GM12872 (cell line): ENCODE measurements at regions not wholly inside any gene's neighbourhood (a gene's known extent, or its start where the extent isn't known, plus 50 kb on each side); places are given as distances from the start of the nearest gene placed in this dataset.

Experiments
- TF ChIP-seq, protein P1 (sequence below): IDR thresholded peaks from 3 replicates; pipeline ENCODE4 v1.5.1; 2011; ENCODE audit warnings: low read depth, mild to moderate bottlenecking, low read length, moderate library complexity; ENCODE audit not compliant: insufficient read depth

DNA sequence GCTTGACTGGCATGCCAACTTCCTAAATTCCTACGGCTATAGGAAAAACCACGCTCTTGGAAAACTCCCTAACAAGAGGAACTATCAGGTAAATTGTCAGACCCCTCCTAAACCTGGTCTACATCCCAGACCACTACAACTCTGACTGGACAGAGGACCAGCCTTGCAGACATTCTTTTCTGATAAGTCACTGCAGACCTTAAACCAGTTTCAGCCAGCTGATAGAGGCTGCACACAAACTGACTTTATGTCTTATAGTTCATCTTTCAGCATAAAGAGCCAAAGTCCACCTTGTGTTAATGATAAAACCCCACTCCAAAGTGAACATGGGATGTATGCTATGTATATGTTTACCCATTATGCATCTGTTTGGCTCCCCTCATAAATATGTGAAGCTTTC lies 166.6 kb downstream of the KTN1 start:
- TF ChIP-seq, protein P1, sequence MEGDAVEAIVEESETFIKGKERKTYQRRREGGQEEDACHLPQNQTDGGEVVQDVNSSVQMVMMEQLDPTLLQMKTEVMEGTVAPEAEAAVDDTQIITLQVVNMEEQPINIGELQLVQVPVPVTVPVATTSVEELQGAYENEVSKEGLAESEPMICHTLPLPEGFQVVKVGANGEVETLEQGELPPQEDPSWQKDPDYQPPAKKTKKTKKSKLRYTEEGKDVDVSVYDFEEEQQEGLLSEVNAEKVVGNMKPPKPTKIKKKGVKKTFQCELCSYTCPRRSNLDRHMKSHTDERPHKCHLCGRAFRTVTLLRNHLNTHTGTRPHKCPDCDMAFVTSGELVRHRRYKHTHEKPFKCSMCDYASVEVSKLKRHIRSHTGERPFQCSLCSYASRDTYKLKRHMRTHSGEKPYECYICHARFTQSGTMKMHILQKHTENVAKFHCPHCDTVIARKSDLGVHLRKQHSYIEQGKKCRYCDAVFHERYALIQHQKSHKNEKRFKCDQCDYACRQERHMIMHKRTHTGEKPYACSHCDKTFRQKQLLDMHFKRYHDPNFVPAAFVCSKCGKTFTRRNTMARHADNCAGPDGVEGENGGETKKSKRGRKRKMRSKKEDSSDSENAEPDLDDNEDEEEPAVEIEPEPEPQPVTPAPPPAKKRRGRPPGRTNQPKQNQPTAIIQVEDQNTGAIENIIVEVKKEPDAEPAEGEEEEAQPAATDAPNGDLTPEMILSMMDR: no peak

DNA sequence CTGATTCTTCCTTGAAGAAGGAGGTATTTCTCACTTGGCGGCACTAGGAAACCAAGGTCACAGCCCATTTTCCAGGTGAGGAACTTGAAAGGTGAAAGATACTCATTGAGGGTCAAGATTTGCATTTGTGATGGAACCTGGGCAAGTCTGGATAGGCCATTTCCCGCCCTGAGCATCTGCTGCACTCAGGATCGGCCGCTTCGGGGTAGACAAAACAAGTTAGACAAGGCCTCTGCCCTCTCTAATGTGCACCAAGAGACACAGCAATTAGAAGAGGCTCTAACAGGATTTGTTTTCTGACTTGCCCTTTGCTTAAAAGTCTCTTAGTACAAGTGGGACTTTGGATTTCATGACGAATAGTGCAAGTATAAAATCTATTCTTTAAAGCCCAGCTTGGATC lies 167.2 kb downstream of the KTN1 start:
- TF ChIP-seq, protein P1: no peak

DNA sequence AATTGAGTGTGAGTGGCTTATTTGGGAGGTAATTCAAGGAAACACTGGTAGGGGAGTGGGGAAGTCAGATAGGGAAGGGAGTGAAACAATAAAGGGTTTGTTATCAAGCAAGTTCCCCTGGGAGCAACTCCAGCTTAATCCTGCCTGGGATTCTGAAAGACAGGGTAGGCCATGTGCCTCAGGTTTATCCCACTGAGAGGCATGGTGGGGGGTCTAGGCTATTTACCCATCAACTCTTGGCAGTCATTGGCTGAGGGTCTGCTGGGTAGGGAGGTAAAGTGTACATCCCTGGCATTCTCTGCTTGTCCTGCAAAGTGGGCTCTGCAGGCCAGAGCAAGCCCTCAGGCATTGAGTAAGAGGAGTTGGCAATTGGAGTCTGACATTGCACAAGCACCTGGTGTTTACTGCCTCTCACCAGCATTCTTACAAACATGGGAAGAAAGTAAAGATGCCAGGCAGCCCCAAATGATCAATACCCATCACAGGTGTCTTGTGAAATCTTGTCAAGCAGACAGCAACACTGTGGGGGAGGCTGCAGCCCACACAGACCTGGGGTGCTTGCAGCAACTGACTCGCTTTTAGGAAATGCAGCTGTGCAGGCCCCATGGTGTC lies 169.3 kb downstream of the KTN1 start:
- TF ChIP-seq, protein P1: no peak

DNA sequence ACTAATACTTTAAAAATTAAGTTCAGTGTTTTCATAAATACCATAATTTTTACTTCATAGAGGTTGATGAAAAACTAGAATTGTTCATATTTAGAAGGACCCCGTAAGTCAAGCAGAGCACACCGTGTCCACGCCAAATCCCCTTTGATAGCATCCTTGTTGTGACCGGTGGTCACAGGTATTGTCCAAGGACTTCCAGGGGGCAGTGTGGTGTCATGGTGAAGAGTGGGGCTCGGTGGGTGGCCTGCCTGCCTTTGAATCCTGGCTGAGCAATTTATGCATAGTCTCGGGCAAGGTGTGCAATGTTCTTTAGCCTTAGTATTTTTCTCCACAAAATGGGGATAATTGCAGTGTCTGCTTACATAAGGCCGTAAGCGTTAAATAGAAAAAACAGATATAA lies 169.9 kb downstream of the KTN1 start:
- TF ChIP-seq, protein P1: no peak

DNA sequence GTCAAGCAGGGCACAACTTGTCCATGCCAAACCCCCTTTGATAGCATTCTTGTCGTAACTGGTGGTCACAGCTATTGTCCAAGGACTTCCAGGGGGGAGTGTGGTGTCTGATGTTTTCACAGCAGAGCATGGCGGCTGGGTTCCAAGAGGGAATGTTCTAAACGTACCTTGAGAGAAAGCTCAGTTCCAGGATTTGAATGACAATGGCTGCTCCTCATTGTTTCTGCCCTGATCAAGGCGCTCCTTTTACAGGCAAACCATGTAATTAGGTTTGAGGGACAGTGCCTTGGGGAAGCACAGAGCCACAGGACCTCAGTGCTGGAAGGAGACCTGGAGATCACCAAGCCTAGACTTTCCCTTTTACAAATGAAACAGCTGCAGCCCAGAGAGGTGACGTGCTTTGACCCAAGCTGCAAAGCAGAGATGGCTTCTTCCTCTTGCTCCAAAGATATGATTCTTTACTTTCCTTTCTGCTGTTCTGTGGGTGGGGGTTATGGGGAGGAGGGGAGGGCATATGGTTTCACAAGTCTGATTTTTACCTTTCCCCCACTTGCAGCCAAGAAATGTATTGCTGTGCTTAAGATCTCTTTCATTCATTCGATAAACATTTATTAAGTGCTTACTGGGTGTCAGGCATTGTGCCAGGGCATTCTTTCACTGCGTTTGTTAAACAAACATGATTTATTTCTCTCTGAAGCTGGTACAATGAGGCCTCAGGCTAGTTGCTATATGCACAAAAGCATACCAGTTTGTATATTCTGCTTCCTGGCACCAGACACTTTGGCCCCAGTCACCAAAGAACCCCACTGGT lies 172.8 kb downstream of the KTN1 start:
- TF ChIP-seq, protein P1: no peak

DNA sequence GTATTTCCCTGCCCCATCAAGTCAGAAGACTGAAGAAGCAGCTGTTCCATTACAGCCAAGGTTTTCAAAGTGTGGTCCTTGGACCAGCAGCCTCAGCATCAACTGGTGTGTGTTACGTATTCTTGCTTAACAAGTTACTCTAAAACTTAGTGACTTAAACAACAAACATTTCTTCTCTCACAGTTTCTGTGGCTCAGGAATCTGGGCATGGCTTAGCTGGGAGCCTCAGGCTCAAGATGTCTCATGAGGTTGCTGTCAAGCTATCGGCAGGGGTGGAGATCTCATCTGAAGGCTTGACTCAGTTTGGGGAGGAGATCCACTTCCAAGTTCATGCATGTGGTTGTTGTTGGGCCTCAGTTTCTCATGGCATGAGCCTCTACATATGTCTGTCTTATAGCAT lies 174.5 kb downstream of the KTN1 start:
- TF ChIP-seq, protein P1: no peak

DNA sequence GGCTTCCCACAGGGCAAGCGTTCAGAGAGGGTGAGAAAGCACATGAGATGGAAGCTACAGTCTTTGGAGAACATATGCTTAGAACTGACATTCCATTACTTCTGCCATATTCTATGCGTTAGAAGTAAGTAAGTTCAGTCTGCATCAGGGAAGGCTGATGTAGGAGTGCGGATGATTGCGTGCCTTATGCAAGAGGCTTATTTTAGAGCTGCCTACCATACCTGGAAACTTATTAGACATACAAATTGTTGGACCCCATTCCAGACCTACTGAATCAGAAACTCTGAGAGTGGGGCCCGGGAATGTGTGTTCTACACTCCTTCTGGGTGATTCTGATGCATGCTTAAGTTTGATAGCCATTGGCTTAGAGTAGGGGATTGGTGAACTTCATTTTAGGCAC lies 174.9 kb downstream of the KTN1 start:
- TF ChIP-seq, protein P1: no peak
